GM19025 (cell line): ENCODE measurements at regions not wholly inside any gene's neighbourhood (a gene's known extent, or its start where the extent isn't known, plus 50 kb on each side); places are given as distances from the start of the nearest gene placed in this dataset.

Experiments
- ATAC-seq: cut with Tn5 transposase; IDR thresholded peaks from one replicate; pipeline ENCODE4 v1.9.1; 2021; ENCODE audit warnings: mild to moderate bottlenecking, low read depth, moderate library complexity; ENCODE audit not compliant: unreplicated experiment

GRCh38 chr22:22835771-22836291 is 51.8 kb upstream of the IGLL5 start:
- no peak for ATAC-seq

DNA sequence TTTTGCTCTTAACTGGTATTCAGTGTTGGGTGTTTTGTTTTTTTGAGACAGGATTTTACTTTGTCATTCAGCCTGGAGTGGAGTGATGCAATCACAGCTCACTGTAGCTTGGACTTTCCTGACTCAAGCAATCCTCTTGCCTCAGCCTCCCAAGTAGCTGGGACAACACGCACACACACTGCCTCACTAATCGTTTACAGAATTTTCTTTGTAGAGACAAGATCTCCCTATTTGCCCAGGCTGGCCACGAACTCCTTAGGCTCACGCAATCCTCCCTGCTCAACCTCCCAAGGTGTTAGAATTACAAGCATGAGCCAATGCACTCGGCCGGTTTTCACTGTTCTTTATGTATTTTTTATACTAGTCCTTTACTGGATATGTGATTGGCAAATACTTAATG is 51.0 kb upstream of the IGLL5 start:
- no peak for ATAC-seq
